KBM-7 (cell line): ENCODE measurements at regions not wholly inside any gene's neighbourhood (a gene's known extent, or its start where the extent isn't known, plus 50 kb on each side); places are given as distances from the start of the nearest gene placed in this dataset.

Experiments used
- DNase-seq: peaks from one replicate; pipeline ENCODE4 v3.0.0-alpha.2; 2015
- in situ Hi-C: fragments of 300-500 bp; cut with MboI; formaldehyde crosslinking; loops from 2 replicates; pipeline ENCODE4 v1.14.3; 2020; ENCODE audit warnings: low sequenced_read_pairs, low pct_unique_long_range_greater_than_20kb, mixed read lengths

GRCh38 chr1:98001764-98002163 lies 80.9 kb upstream of the DPYD start:
- in situ Hi-C loops, result no loop called here
- no peak for DNase-seq

- DNase-seq, result no peak
- in situ Hi-C loops, result no loop called here
Observed at GRCh38 chr1:97999320-97999719, 78.5 kb upstream of the DPYD start.

- no peak for DNase-seq
- in situ Hi-C loops, result no loop called here
Observed at GRCh38 chr1:97996880-97997279, 76.0 kb upstream of the DPYD start.

- DNase-seq, result no peak
- in situ Hi-C loops, result no loop called here
Observed at GRCh38 chr1:97989094-97989680, 68.4 kb upstream of the DPYD start.

- DNase-seq, result no peak
- in situ Hi-C loops, result no loop called here
Observed at GRCh38 chr1:97986041-97987005, 65.5 kb upstream of the DPYD start.

- DNase-seq, result no peak
- in situ Hi-C loops, result no loop called here
Observed at GRCh38 chr1:97983126-97983525, 62.3 kb upstream of the DPYD start.

GRCh38 chr1:97980530-97980929 lies 59.7 kb upstream of the DPYD start:
- no peak for DNase-seq
- in situ Hi-C loops, result no loop called here

- in situ Hi-C loops, result no loop called here
- no peak for DNase-seq
Observed at GRCh38 chr1:97976801-97977200, 56.0 kb upstream of the DPYD start.
